Amniotic stem cell (primary cell): ENCODE measurements at regions not wholly inside any gene's neighbourhood (a gene's known extent, or its start where the extent isn't known, plus 50 kb on each side); places are given as distances from the start of the nearest gene placed in this dataset.

Experiments
- DNase-seq: peaks from one replicate; lab custom pipeline; 2025; lab: John Stamatoyannopoulos, UW

- no peak for DNase-seq
Measured at GRCh38 chr1:106754957-106755356, 301.5 kb upstream of the PRMT6 start.

DNA sequence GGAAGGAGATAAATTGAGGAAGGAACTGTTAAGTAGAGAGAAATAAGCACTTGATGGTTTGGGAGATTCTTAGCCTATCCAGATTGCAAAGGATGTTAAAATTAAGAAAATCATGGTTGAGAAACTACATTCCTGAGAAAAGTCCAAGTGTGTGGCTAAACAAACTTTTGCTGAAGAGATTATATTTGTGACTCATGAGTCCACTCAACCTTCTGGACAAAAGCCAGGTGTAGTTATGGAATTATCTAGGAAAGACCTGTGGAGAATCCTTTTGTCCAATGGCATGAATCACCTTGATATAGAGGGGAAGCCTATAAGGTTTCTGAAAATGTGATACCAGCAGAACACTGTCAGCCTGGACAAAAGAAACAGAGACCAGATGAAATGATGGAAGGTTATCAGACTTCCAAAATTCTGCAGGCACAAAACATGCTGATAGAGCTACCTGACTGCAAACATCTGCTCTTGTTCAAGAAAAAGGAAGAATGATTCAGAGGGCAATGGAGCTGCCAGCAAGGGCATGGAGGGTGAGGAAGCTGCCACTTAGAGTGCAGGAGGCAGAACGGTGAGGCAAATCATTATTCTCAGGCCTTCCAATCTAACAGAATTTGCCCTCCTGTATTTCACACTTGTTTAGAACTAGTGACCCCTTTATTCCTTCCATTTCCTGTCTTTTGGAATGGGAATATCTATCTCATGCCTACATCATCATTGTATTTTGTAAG is 300.6 kb upstream of the PRMT6 start:
- peak; percentile 66 for DNase-seq

- no peak for DNase-seq
Measured at GRCh38 chr1:106756752-106757151, 299.7 kb upstream of the PRMT6 start.

DNA sequence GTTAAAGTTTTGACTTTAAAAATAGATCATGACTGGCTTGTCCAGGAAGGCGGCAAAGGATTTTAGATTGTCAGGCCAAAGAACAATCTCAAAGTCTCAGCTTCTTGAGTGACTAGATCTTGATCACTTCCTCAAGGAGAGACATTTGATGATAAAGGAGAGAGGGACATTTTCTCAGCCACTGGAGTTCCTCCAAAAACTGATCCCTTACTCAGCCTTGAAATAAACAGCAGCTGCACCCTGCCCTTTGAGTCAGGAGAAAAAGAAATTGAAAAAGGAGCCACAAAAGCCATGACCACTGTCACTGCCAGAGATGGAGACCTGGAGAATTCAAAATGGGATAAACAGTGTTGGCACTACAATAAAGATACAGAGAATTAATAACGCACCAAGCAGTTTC is 288.4 kb upstream of the PRMT6 start:
- DNase-seq, result no peak

GRCh38 chr1:106768501-106768900 is 288.0 kb upstream of the PRMT6 start:
- DNase-seq, result no peak

DNA sequence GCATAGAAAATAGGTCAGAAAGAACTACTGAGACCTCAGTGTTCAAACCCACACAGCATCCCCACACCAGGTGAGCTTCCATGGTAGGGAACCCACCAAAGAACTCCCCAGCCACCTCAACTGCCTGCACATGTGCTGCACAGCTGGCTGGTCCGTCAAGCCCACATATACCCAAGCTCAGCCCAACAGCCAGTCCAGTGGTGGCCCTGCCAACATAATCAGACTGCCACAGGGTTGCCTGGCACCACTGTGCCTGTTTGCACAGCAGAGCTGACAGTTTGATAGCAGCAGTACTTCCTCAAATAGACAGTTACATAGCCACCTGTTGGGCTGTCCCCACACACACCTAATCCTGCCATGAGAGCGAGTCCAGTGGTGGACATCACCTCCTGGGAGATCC is 283.3 kb upstream of the PRMT6 start:
- DNase-seq, result no peak

GRCh38 chr1:106780066-106780465 is 276.4 kb upstream of the PRMT6 start:
- no peak for DNase-seq

DNA sequence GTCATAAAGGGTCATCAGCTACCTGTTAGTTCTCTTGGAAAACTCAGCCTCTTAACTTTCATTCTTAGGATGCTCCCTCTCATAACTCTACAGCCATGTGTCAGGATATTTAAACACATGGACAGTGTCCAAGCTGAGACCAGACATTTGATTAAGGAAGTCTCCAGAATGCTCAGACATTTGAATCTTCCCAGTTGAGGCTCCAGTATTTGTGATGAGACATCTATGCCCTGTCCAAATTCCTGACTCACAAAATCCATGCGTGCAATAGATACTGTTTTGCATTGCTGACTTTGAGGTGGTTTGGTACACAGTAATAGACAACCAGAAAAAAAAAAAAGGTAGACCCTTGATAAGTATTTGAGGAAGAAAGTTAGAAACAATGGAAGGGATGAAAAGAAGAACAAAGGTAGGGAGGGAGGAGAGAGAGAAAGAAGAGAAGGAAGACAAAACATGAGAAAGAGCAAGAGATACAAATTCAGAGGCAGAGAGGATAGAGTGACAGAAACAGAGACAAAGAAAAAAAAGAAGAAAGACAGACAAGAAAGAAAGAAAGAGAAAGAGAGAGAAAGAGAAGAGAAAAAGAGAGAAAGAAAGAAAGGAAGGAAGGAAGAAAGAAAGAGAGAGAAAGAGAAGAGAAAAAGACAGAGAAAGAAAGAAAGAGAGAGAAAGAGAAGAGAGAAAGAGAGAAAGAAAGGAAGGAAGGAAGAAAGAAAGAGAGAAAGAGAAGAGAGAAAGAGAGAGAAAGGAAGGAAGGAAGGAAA is 275.5 kb upstream of the PRMT6 start:
- no peak for DNase-seq

DNA sequence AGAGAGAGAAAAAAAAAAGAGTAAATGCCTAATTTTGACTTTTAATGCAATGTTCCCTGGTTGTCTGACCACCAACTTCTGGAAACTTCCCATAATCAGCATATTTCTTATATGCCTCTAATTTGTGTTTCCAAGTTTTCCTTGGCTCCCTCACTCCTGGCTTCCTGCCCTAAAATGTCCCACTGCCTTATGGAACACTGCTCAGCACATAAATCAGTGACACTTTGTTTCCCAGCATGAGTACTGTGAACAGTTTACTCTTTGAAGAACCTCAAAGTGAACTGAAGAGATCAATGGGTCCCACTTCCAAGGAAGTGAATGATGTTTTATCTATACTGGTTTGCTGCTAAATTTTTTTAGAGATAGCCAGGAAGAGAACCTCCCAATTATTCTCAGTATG is 271.3 kb upstream of the PRMT6 start:
- DNase-seq, result no peak

- DNase-seq, result no peak
Measured at GRCh38 chr1:106787520-106787919, 269.0 kb upstream of the PRMT6 start.

- no peak for DNase-seq
Measured at GRCh38 chr1:106789686-106790085, 266.8 kb upstream of the PRMT6 start.

GRCh38 chr1:106791041-106791440 is 265.4 kb upstream of the PRMT6 start:
- DNase-seq, result no peak

GRCh38 chr1:106793651-106794050 is 262.8 kb upstream of the PRMT6 start:
- DNase-seq, result no peak

DNA sequence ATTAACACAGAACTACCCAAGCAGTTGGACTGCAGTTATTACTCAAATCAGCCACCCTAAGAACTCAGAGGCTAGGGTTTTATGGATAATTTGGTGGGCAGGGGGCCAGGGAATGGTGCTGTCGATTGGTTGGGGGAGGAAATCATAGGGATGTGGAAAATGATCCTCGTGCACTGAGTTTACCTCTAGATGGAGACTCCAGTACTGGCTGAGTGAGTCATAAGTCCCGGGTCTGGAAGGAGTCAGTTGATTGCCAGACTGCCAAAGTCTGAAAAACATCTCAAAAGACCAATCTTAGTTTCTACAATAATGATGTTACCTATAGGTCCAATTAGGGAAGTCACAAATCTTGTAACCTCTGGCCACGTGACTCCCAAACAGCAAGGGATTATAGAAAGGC is 257.5 kb upstream of the PRMT6 start:
- DNase-seq, result no peak

GRCh38 chr1:106802181-106802580 is 254.3 kb upstream of the PRMT6 start:
- DNase-seq, result no peak

DNA sequence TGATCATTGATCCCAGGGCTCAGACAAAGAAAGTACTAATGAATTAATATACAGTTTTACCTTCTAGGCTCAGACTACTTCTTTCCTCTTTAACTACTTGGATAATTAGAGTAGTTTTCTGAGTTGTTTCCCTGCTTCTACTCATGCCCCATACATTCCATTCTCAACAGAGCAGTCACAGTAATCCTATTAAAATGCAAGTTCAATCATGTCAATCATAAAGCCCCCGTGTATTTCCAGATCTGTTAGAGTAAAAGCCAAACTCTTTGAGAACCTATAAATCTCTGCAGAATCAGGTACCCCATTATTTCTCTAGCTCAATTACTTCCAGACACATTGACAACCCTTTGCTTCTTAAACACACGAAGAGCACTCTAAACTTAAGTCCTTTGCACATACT is 242.1 kb upstream of the PRMT6 start:
- no peak for DNase-seq

DNA sequence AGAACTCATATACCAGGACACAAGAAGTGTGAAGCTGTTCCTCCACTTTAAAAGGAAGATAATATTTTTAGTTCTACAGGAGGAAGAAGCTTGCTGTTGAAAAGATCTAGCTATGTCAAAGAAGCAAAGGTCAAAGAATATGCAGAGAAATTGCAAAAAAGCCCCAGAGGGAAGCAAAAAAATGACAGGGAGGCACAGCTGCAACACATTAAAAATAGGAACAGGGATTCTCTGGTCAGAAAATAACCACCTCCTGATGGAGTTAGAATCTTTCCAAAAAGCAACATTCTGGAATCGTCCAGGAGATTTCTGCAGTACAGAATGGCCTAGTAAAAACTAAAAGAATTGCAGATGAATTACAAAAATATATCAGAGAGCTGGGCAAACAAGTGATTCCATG is 238.9 kb upstream of the PRMT6 start:
- DNase-seq, result no peak

DNA sequence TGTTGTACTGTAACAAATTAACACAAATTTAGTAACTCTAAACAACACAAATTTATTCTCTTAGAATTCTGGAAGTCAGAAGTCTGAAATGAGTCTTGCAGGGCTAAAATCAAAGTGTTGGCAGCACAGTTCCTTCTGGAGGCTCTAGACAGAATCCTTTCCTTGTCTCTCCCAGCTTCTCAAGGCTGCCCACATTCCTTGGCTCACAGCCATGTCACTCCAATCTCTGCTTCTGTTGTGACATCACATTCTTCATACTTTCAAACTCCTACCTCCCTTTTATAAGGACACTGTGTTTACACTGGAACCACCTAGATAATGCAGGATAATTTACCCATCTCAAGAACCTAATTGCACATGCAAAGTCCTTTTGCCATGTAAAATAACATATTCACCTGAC is 225.0 kb upstream of the PRMT6 start:
- no peak for DNase-seq

DNA sequence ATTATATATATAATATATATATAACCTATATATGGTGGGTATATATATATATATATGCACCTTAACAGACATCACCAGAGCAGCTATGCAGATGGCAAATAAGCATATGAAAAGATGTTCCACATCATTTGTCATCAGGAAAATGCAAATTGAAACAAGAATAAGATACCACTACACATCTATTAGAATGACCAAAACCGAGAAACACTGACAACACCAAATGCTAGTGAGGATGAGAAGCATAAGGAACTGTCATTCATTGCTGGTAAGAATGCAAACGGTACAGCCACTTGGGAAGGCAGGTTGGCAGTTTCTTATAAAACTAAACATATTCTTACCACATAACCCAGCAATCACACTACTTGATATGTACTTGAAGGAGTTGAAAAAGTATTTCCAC is 219.8 kb upstream of the PRMT6 start:
- no peak for DNase-seq

GRCh38 chr1:106843518-106843917 is 213.0 kb upstream of the PRMT6 start:
- DNase-seq, result no peak

- DNase-seq, result no peak
Measured at GRCh38 chr1:106846656-106847055, 209.8 kb upstream of the PRMT6 start.

- DNase-seq, result no peak
Measured at GRCh38 chr1:106861110-106861509, 195.4 kb upstream of the PRMT6 start.

DNA sequence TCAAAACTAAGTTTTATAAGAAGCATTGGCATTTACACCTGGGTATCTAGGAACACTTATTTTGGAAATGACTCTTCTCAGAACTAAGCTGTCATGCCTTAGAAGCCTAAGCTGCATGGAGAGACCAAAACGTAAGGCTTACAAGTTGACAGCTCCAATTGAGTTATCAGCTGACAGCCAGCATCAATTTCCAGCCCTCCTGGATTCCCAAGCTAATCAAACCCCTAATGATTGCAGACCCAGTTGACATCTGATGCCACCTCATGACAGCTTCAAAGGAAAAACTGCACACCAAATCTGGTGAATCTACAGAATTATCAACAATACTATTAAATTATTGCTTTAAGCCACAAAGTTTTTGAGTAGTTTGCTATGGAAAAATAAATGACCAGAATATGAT is 187.6 kb upstream of the PRMT6 start:
- DNase-seq, result no peak

- DNase-seq, result no peak
Measured at GRCh38 chr1:106875622-106876021, 180.9 kb upstream of the PRMT6 start.
